CD14-positive monocyte (primary cell): ENCODE measurements at regions not wholly inside any gene's neighbourhood (a gene's known extent, or its start where the extent isn't known, plus 50 kb on each side); places are given as distances from the start of the nearest gene placed in this dataset.

Experiments
- DNase-seq, 3 donors: peaks; one replicate each; pipeline ENCODE4 v3.0.0-alpha.2; 2011 to 2022
- H2AFZ ChIP-seq: 2 replicates; pipeline ENCODE4 v1.6.0; 2012; ENCODE audit warnings: mild to moderate bottlenecking, low read depth, low read length, inconsistent platforms; ENCODE audit not compliant: insufficient read depth, poor library complexity, severe bottlenecking
- H3K27ac ChIP-seq, 2 donors: 1 replicate in 1 of 2; 2 replicates in 1 of 2; pipeline ENCODE4 v1.5.1; 2012 to 2013; ENCODE audit warnings: low read length in 2 of 2, control low read depth in 1 of 2, inconsistent platforms in 1 of 2, low read depth in 1 of 2, mild to moderate bottlenecking in 1 of 2
- H3K27me3 ChIP-seq, 2 donors: one replicate each; pipeline versions ENCODE4 v1.6.0 to v1.6.1; 2011 to 2013; ENCODE audit warnings: low read length in 2 of 2; ENCODE audit not compliant: control insufficient read depth in 2 of 2, insufficient read depth in 2 of 2
- H3K36me3 ChIP-seq, 2 donors: replicated peaks in 1 of 2; 1 replicate in 1 of 2; 2 replicates in 1 of 2; pipeline versions ENCODE4 v1.5.1 to v1.6.1; 2012 to 2013; ENCODE audit warnings: low read length in 2 of 2, control low read depth in 1 of 2, inconsistent platforms in 1 of 2, mild to moderate bottlenecking in 1 of 2; ENCODE audit not compliant: insufficient read depth in 2 of 2, control insufficient read depth in 1 of 2
- H3K4me1 ChIP-seq, 2 donors: 1 replicate in 1 of 2; 2 replicates in 1 of 2; pipeline versions ENCODE4 v1.5.1 to v1.6.1; 2012 to 2013; ENCODE audit warnings: low read length in 2 of 2, control low read depth in 1 of 2, inconsistent platforms in 1 of 2, mild to moderate bottlenecking in 1 of 2, moderate library complexity in 1 of 2; ENCODE audit not compliant: insufficient read depth in 2 of 2, control insufficient read depth in 1 of 2
- H3K4me2 ChIP-seq: replicated peaks from 2 replicates; pipeline ENCODE3; 2012; ENCODE audit warnings: low read length, moderate library complexity, mild to moderate bottlenecking; ENCODE audit not compliant: poor library complexity, severe bottlenecking; ENCODE audit errors: extremely low read depth
- H3K4me3 ChIP-seq, 3 experiments: fragments of 200-600 bp in 1 of 3; sonication (generic) in 1 of 3; replicated peaks in 1 of 3; 1 replicate in 2 of 3; 2 replicates in 1 of 3; pipeline ENCODE4 v1.5.1; 2011 to 2013; ENCODE audit warnings: low read length in 3 of 3, mild to moderate bottlenecking in 3 of 3, control low read depth in 2 of 3, low read depth in 2 of 3, inconsistent platforms in 1 of 3, moderate library complexity in 1 of 3
- H3K79me2 ChIP-seq: 2 replicates; pipeline ENCODE4 v1.6.0; 2012; ENCODE audit warnings: mild to moderate bottlenecking, control low read depth, inconsistent platforms, low read length, moderate library complexity; ENCODE audit not compliant: insufficient read depth
- H3K9ac ChIP-seq: 2 replicates; pipeline ENCODE4 v1.6.0; 2017; ENCODE audit warnings: low read length, mild to moderate bottlenecking; ENCODE audit not compliant: insufficient read depth, poor library complexity, severe bottlenecking
- H3K9me3 ChIP-seq, 2 donors: replicated peaks in 1 of 2; 1 replicate in 1 of 2; 2 replicates in 1 of 2; pipeline versions ENCODE4 v1.5.1 to v1.6.1; 2012 to 2013; ENCODE audit warnings: low read length in 2 of 2, control low read depth in 1 of 2; ENCODE audit not compliant: control insufficient read depth in 1 of 2, insufficient read depth in 1 of 2
- H4K20me1 ChIP-seq: 2 replicates; pipeline ENCODE4 v1.6.0; 2012; ENCODE audit warnings: mild to moderate bottlenecking, low read length, control low read depth, moderate library complexity; ENCODE audit not compliant: insufficient read depth
- H3K27ac Mint-ChIP-seq, 7 donors: one replicate each; pipeline ENCODE4 v1.8.0; 2020; ENCODE audit warnings: mild to moderate bottlenecking in 7 of 7, mixed read lengths in 7 of 7, moderate library complexity in 6 of 7, inconsistent platforms in 2 of 7
- H3K27me3 Mint-ChIP-seq, 3 donors: one replicate each; pipeline ENCODE4 v1.8.0; 2021 to 2022; ENCODE audit warnings: low read depth in 3 of 3, mild to moderate bottlenecking in 3 of 3, mixed read lengths in 3 of 3, moderate library complexity in 3 of 3, inconsistent platforms in 1 of 3
- H3K36me3 Mint-ChIP-seq, 2 donors: one replicate each; pipeline ENCODE4 v1.8.0; 2020; ENCODE audit warnings: mixed read lengths in 2 of 2, inconsistent platforms in 1 of 2, mild to moderate bottlenecking in 1 of 2
- H3K4me1 Mint-ChIP-seq: one replicate; pipeline ENCODE4 v1.8.0; 2020; ENCODE audit warnings: mild to moderate bottlenecking, mixed read lengths
- H3K4me3 Mint-ChIP-seq, 2 donors: one replicate each; pipeline ENCODE4 v1.8.0; 2020; ENCODE audit warnings: mild to moderate bottlenecking in 2 of 2, mixed read lengths in 2 of 2, moderate library complexity in 1 of 2
- H3K9me3 Mint-ChIP-seq, 7 donors: one replicate each; pipeline ENCODE4 v1.8.0; 2020 to 2022; ENCODE audit warnings: mixed read lengths in 7 of 7, mild to moderate bottlenecking in 6 of 7, moderate library complexity in 6 of 7, inconsistent platforms in 2 of 7
- WGBS: methylation state at CpG from one replicate; pipeline ENCODE4 v1.1.5; 2013; ENCODE audit warnings: missing lambda C conversion rate; ENCODE audit not compliant: insufficient coverage; 5-methylcytosine and 5-hydroxymethylcytosine counted together
- intact Hi-C, 2 donors: fragments of 100-400 bp; cut with micrococcal nuclease; formaldehyde crosslinking; loops; one replicate each; pipeline versions ENCODE4 v1.15.0 to v1.15.1; 2023
- TF ChIP-seq, protein P1 (sequence below): fragments of 200-600 bp; IDR thresholded peaks from one replicate; pipeline ENCODE4 v1.8.0; 2022; ENCODE audit warnings: antibody characterized with exemption, mild to moderate bottlenecking

- Histone ChIP-seq H3K27ac (no peak overlapping the region), H2AFZ (no peak overlapping the region), H3K4me1 (peaks cover 21 to 28% of the 10 kb centered on the region in 2 donors), H3K27me3 (peaks cover 3 to 8% of the 10 kb centered on the region in 2 donors), H3K36me3 (no peaks in the 10 kb centered on the region), H3K79me2 (no peaks in the 10 kb centered on the region), H3K9me3 (no peaks in the 10 kb centered on the region), H4K20me1 (no peaks in the 10 kb centered on the region), H3K4me2 (no peak overlapping the region), H3K4me3 (no peak overlapping the region), H3K9ac (no peak overlapping the region)
- TF ChIP-seq, protein P1, sequence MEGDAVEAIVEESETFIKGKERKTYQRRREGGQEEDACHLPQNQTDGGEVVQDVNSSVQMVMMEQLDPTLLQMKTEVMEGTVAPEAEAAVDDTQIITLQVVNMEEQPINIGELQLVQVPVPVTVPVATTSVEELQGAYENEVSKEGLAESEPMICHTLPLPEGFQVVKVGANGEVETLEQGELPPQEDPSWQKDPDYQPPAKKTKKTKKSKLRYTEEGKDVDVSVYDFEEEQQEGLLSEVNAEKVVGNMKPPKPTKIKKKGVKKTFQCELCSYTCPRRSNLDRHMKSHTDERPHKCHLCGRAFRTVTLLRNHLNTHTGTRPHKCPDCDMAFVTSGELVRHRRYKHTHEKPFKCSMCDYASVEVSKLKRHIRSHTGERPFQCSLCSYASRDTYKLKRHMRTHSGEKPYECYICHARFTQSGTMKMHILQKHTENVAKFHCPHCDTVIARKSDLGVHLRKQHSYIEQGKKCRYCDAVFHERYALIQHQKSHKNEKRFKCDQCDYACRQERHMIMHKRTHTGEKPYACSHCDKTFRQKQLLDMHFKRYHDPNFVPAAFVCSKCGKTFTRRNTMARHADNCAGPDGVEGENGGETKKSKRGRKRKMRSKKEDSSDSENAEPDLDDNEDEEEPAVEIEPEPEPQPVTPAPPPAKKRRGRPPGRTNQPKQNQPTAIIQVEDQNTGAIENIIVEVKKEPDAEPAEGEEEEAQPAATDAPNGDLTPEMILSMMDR, result no peak
- peak overlapping the region in 1 of 2 donors; percentile 35 for H3K4me3 Mint-ChIP-seq
- no peak overlapping the region for H3K27ac Mint-ChIP-seq
- H3K9me3 Mint-ChIP-seq, result no peaks in the 10 kb centered on the region
- 3% methylated on average over 6 of the region's 7 CpGs for WGBS
- H3K4me1 Mint-ChIP-seq, result peaks cover 33% of the 10 kb centered on the region
- H3K36me3 Mint-ChIP-seq, result peaks cover 0 to 3% of the 10 kb centered on the region in 2 donors
- H3K27me3 Mint-ChIP-seq, result peaks cover 17 to 27% (median 26%) of the 10 kb centered on the region in 3 donors
- intact Hi-C loops, result no loop called here
- no peak for DNase-seq
Observed at GRCh38 chr6:44558024-44558831, 170.7 kb downstream of the CDC5L start.

GRCh38 chr6:44558832-44559251, 171.3 kb downstream of the CDC5L start:
- Histone ChIP-seq H3K27me3 (peaks cover 3 to 8% of the 10 kb centered on the region in 2 donors), H3K4me3 (no peak overlapping the region), H3K27ac (no peak overlapping the region), H3K79me2 (no peaks in the 10 kb centered on the region), H3K9me3 (no peaks in the 10 kb centered on the region), H2AFZ (no peak overlapping the region), H4K20me1 (no peaks in the 10 kb centered on the region), H3K4me2 (no peak overlapping the region), H3K9ac (no peak overlapping the region), H3K4me1 (peaks cover 25 to 35% of the 10 kb centered on the region in 2 donors), H3K36me3 (no peaks in the 10 kb centered on the region)
- no peak overlapping the region for H3K27ac Mint-ChIP-seq
- peaks cover 0 to 3% of the 10 kb centered on the region in 2 donors for H3K36me3 Mint-ChIP-seq
- H3K9me3 Mint-ChIP-seq, result no peaks in the 10 kb centered on the region
- TF ChIP-seq, protein P1, result no peak
- WGBS, result 58% methylated on average over 1 of the region's 2 CpGs
- H3K4me1 Mint-ChIP-seq, result peaks cover 39% of the 10 kb centered on the region
- intact Hi-C loops, result no loop called here
- H3K4me3 Mint-ChIP-seq, result no peak overlapping the region
- H3K27me3 Mint-ChIP-seq, result peaks cover 17 to 27% (median 22%) of the 10 kb centered on the region in 3 donors
- DNase-seq, result no peak
